Stomach (tissue), 8 donors: ENCODE measurements at regions not wholly inside any gene's neighbourhood (a gene's known extent, or its start where the extent isn't known, plus 50 kb on each side); places are given as distances from the start of the nearest gene placed in this dataset.
A peak's percentile ranks its signal among the peaks of the same experiment; 100 is the strongest.

Experiments used
- DNase-seq, 2 donors: peaks; one replicate each; pipeline versions ENCODE4 v3.0.0 to v3.0.0-alpha.2; 2013 to 2019
- H3K27ac ChIP-seq, 5 donors: fragments of 200-600 bp in 4 of 5; sonication (generic) in 4 of 5; one replicate each; pipeline ENCODE4 v1.5.1; 2013 to 2019; ENCODE audit warnings: mild to moderate bottlenecking in 1 of 5, moderate library complexity in 1 of 5
- H3K27me3 ChIP-seq, 3 donors: fragments of 200-600 bp; sonication (generic); one replicate each; pipeline ENCODE4 v1.5.1; 2017 to 2019; ENCODE audit warnings: mixed run types in 1 of 3
- H3K36me3 ChIP-seq, 4 donors: fragments of 200-600 bp; sonication (generic); 1 replicate in 3 of 4; 2 replicates in 1 of 4; pipeline ENCODE4 v1.5.1; 2016 to 2019
- H3K4me1 ChIP-seq, 4 donors: fragments of 200-600 bp; sonication (generic); one replicate each; pipeline ENCODE4 v1.5.1; 2016 to 2019
- H3K4me3 ChIP-seq, 4 donors: fragments of 200-600 bp; sonication (generic) in 3 of 4; one replicate each; pipeline ENCODE4 v1.5.1; 2016 to 2019; ENCODE audit warnings: mild to moderate bottlenecking in 1 of 4
- H3K9me3 ChIP-seq, 4 donors: fragments of 200-600 bp; sonication (generic); one replicate each; pipeline ENCODE4 v1.5.1; 2016 to 2019
- CTCF ChIP-seq, 7 experiments: fragments of 450-650 bp in 4 of 7; fragments of 200-600 bp in 3 of 7; sonication (generic) in 3 of 7; IDR thresholded peaks; one replicate each; pipeline ENCODE4 v1.5.1; 2016 to 2019; ENCODE audit warnings: antibody characterized with exemption in 7 of 7, control low read depth in 2 of 7, mild to moderate bottlenecking in 1 of 7
- EP300 ChIP-seq: sonication (generic); formaldehyde crosslinking; IDR thresholded peaks from one replicate; pipeline ENCODE4 v1.6.1; 2017; ENCODE audit warnings: antibody characterized with exemption
- POLR2A ChIP-seq, 4 donors: fragments of 450-650 bp; IDR thresholded peaks; one replicate each; pipeline ENCODE4 v1.6.1; 2016; ENCODE audit warnings: antibody characterized with exemption in 4 of 4, control low read depth in 2 of 4, mild to moderate bottlenecking in 1 of 4, moderate library complexity in 1 of 4
- POLR2AphosphoS5 ChIP-seq, 3 donors: sonication (generic); formaldehyde crosslinking; IDR thresholded peaks; one replicate each; pipeline ENCODE4 v1.6.1; 2016; ENCODE audit warnings: antibody characterized with exemption in 3 of 3
- WGBS, 5 donors: extraction: QIAGEN DNeasy Blood & Tissue Kit in 3 of 5; methylation state at CpG; one replicate each; pipeline versions ENCODE4 v1.1.5 to v1.1.7; 2013 to 2018; 5-methylcytosine and 5-hydroxymethylcytosine counted together
- intact Hi-C: fragments of 100-400 bp; cut with DNase I; formaldehyde crosslinking; loops from one replicate; pipeline ENCODE4 v1.15.1; 2023; ENCODE audit warnings: low total_unique reads
- donor health status: healthy with polysubstance abuse.
- donor health status: Bipolar disorder and iron deficiency.
- donor health status: healthy.

- intact Hi-C loops: no loop called here
- WGBS, 5 donors: 45 to 70% (median 65%) methylated on average over 8 of the region's 8 CpGs
- H3K27me3 ChIP-seq: no peaks in the 10 kb centered on the region
- H3K27ac ChIP-seq: peak overlapping the region in 1 of 5 donors; percentile 15
- peaks cover 0 to 56% (median 13%) of the 10 kb centered on the region in 4 donors for H3K4me1 ChIP-seq
- no peaks in the 10 kb centered on the region for H3K9me3 ChIP-seq
- DNase-seq: no peak
- no peak overlapping the region for H3K4me3 ChIP-seq
- H3K36me3 ChIP-seq: no peaks in the 10 kb centered on the region
- TF ChIP-seq EP300: no peak
- TF ChIP-seq POLR2AphosphoS5 (IDR thresholded peaks at IDR 0.05): no peak
- no peak for TF ChIP-seq CTCF (IDR thresholded peaks at IDR 0.05)
- TF ChIP-seq POLR2A (IDR thresholded peaks at IDR 0.05): no peak
Measured at GRCh38 chr2:64838817-64839216, 150.4 kb upstream of the SLC1A4 start.

GRCh38 chr2:64839844-64840243, 149.4 kb upstream of the SLC1A4 start:
- no peaks in the 10 kb centered on the region for H3K36me3 ChIP-seq
- intact Hi-C loops: no loop called here
- peaks cover 0 to 56% (median 13%) of the 10 kb centered on the region in 4 donors for H3K4me1 ChIP-seq
- H3K27me3 ChIP-seq: no peaks in the 10 kb centered on the region
- H3K4me3 ChIP-seq: no peak overlapping the region
- TF ChIP-seq POLR2AphosphoS5 (IDR thresholded peaks at IDR 0.05) (no peak), POLR2A (IDR thresholded peaks at IDR 0.05) (no peak), CTCF (IDR thresholded peaks at IDR 0.05) (no peak), EP300 (no peak)
- no peaks in the 10 kb centered on the region for H3K9me3 ChIP-seq
- H3K27ac ChIP-seq: peak overlapping the region in 3 of 5 donors; percentile 41 to 50 (median 49)
- WGBS, 5 donors: 71 to 79% (median 74%) methylated on average over 6 of the region's 6 CpGs
- DNase-seq: peak in 1 of 2 donors; percentile 56

- Histone ChIP-seq H3K27ac (peak overlapping the region in 3 of 5 donors; percentile 41 to 50 (median 49)), H3K27me3 (no peaks in the 10 kb centered on the region), H3K4me3 (no peak overlapping the region), H3K4me1 (peaks cover 0 to 56% (median 13%) of the 10 kb centered on the region in 4 donors), H3K9me3 (no peaks in the 10 kb centered on the region), H3K36me3 (no peaks in the 10 kb centered on the region)
- 54 to 74% (median 57%) methylated on average over 4 of the region's 4 CpGs for WGBS, 5 donors
- no peak for DNase-seq
- TF ChIP-seq EP300 (no peak), POLR2AphosphoS5 (IDR thresholded peaks at IDR 0.05) (peak in 1 of 3 donors; percentile 4)
- intact Hi-C loops: no loop called here
Measured at GRCh38 chr2:64840426-64840881, 148.7 kb upstream of the SLC1A4 start.

- no peak for DNase-seq
- intact Hi-C loops: no loop called here
- H3K9me3 ChIP-seq: no peaks in the 10 kb centered on the region
- peak overlapping the region in 1 of 5 donors; percentile 49 for H3K27ac ChIP-seq
- H3K4me3 ChIP-seq: no peak overlapping the region
- 31 to 49% (median 44%) methylated on average over 2 of the region's 2 CpGs for WGBS, 5 donors
- peaks cover 5 to 60% (median 12%) of the 10 kb centered on the region in 4 donors for H3K4me1 ChIP-seq
- no peaks in the 10 kb centered on the region for H3K36me3 ChIP-seq
- TF ChIP-seq POLR2AphosphoS5 (IDR thresholded peaks at IDR 0.05) (no peak), POLR2A (IDR thresholded peaks at IDR 0.05) (no peak), CTCF (IDR thresholded peaks at IDR 0.05) (no peak), EP300 (no peak)
- no peaks in the 10 kb centered on the region for H3K27me3 ChIP-seq
Measured at GRCh38 chr2:64841461-64841860, 147.7 kb upstream of the SLC1A4 start.

GRCh38 chr2:64842030-64842429, 147.2 kb upstream of the SLC1A4 start:
- H3K9me3 ChIP-seq: no peaks in the 10 kb centered on the region
- H3K4me1 ChIP-seq: peaks cover 5 to 55% (median 9%) of the 10 kb centered on the region in 4 donors
- no peaks in the 10 kb centered on the region for H3K36me3 ChIP-seq
- TF ChIP-seq CTCF (IDR thresholded peaks at IDR 0.05) (no peak), EP300 (no peak), POLR2A (IDR thresholded peaks at IDR 0.05) (no peak), POLR2AphosphoS5 (IDR thresholded peaks at IDR 0.05) (no peak)
- intact Hi-C loops: no loop called here
- no peak overlapping the region for H3K27ac ChIP-seq
- H3K4me3 ChIP-seq: no peak overlapping the region
- no peaks in the 10 kb centered on the region for H3K27me3 ChIP-seq
- DNase-seq: no peak
- 86 to 97% (median 90%) methylated on average over 5 of the region's 5 CpGs for WGBS, 5 donors
